Thymus (tissue), 11 donors: ENCODE measurements at regions not wholly inside any gene's neighbourhood (a gene's known extent, or its start where the extent isn't known, plus 50 kb on each side); places are given as distances from the start of the nearest gene placed in this dataset.

Experiments used
- DNase-seq, 9 donors: peaks; one replicate each; pipeline ENCODE4 v3.0.0-alpha.2; 2013; ENCODE audit warnings: low spot score in 9 of 9, low read depth in 6 of 9, missing footprints in 1 of 9
- H3K27ac ChIP-seq, 2 donors: one replicate each; pipeline ENCODE4 v1.5.1; 2013; ENCODE audit warnings: control low read depth in 1 of 2, low read depth in 1 of 2, low read length in 1 of 2, mild to moderate bottlenecking in 1 of 2, moderate library complexity in 1 of 2
- H3K27me3 ChIP-seq, 2 donors: one replicate each; pipeline ENCODE4 v1.5.1; 2013; ENCODE audit warnings: low read length in 1 of 2; ENCODE audit not compliant: control insufficient read depth in 2 of 2, insufficient read depth in 1 of 2
- H3K36me3 ChIP-seq, 2 donors: one replicate each; pipeline ENCODE4 v1.5.1; 2013; ENCODE audit warnings: low read length in 1 of 2, mild to moderate bottlenecking in 1 of 2, moderate library complexity in 1 of 2; ENCODE audit not compliant: control insufficient read depth in 2 of 2, insufficient read depth in 2 of 2
- H3K4me1 ChIP-seq, 2 donors: one replicate each; pipeline ENCODE4 v1.5.1; 2013; ENCODE audit warnings: low read length in 2 of 2; ENCODE audit not compliant: control insufficient read depth in 2 of 2, insufficient read depth in 2 of 2
- H3K4me3 ChIP-seq, 2 donors: one replicate each; pipeline ENCODE4 v1.5.1; 2013; ENCODE audit warnings: low read length in 2 of 2, control low read depth in 1 of 2, mild to moderate bottlenecking in 1 of 2
- H3K9me3 ChIP-seq, 2 donors: one replicate each; pipeline ENCODE4 v1.5.1; 2013; ENCODE audit warnings: low read length in 1 of 2, mild to moderate bottlenecking in 1 of 2; ENCODE audit not compliant: control insufficient read depth in 2 of 2, insufficient read depth in 1 of 2
- WGBS: extraction: QIAGEN DNeasy Blood & Tissue Kit; methylation state at CpG from one replicate; pipeline ENCODE4 v1.1.7; 2013; 5-methylcytosine and 5-hydroxymethylcytosine counted together
- donor health status: healthy.

GRCh38 chr5:62948301-62948700, 369.7 kb downstream of the LRRC70 start:
- Histone ChIP-seq H3K9me3 (no peaks in the 10 kb centered on the region), H3K27me3 (no peaks in the 10 kb centered on the region), H3K4me3 (no peak overlapping the region), H3K36me3 (no peaks in the 10 kb centered on the region), H3K4me1 (no peaks in the 10 kb centered on the region), H3K27ac (no peak overlapping the region)
- DNase-seq: no peak
- WGBS: 68% methylated on average over 1 of the region's 1 CpG

- no peak for DNase-seq
- Histone ChIP-seq H3K4me3 (no peak overlapping the region), H3K27me3 (no peaks in the 10 kb centered on the region), H3K9me3 (no peaks in the 10 kb centered on the region), H3K4me1 (no peaks in the 10 kb centered on the region), H3K27ac (no peak overlapping the region), H3K36me3 (no peaks in the 10 kb centered on the region)
- 28% methylated on average over 4 of the region's 4 CpGs for WGBS
These were observed 363.8 kb downstream of the LRRC70 start for GRCh38 chr5:62942384-62942783.

- no peak for DNase-seq
These were observed 360.3 kb downstream of the LRRC70 start for GRCh38 chr5:62938927-62939326.

GRCh38 chr5:62937661-62938558, 359.3 kb downstream of the LRRC70 start:
- Histone ChIP-seq H3K4me1 (no peaks in the 10 kb centered on the region), H3K27me3 (no peaks in the 10 kb centered on the region), H3K27ac (no peak overlapping the region), H3K9me3 (no peaks in the 10 kb centered on the region), H3K4me3 (no peak overlapping the region), H3K36me3 (no peaks in the 10 kb centered on the region)
- DNase-seq: no peak
- 68% methylated on average over 3 of the region's 3 CpGs for WGBS

More at GRCh38 chr5:62938927-62939326, 360.3 kb downstream of the LRRC70 start:
- H3K27ac ChIP-seq: no peak overlapping the region
- WGBS: 82% methylated on average over 3 of the region's 3 CpGs
- H3K36me3 ChIP-seq: no peaks in the 10 kb centered on the region
- no peaks in the 10 kb centered on the region for H3K4me1 ChIP-seq
- H3K4me3 ChIP-seq: no peak overlapping the region
- H3K27me3 ChIP-seq: no peaks in the 10 kb centered on the region
- H3K9me3 ChIP-seq: no peaks in the 10 kb centered on the region

- 83% methylated on average over 3 of the region's 3 CpGs for WGBS
- H3K4me1 ChIP-seq: no peaks in the 10 kb centered on the region
- no peak for DNase-seq
- no peaks in the 10 kb centered on the region for H3K9me3 ChIP-seq
- H3K4me3 ChIP-seq: no peak overlapping the region
- no peaks in the 10 kb centered on the region for H3K27me3 ChIP-seq
- no peak overlapping the region for H3K27ac ChIP-seq
- no peaks in the 10 kb centered on the region for H3K36me3 ChIP-seq
These were observed 357.0 kb downstream of the LRRC70 start for GRCh38 chr5:62935660-62936059.

GRCh38 chr5:62934319-62934718, 355.7 kb downstream of the LRRC70 start:
- Histone ChIP-seq H3K9me3 (no peaks in the 10 kb centered on the region), H3K36me3 (no peaks in the 10 kb centered on the region), H3K4me1 (no peaks in the 10 kb centered on the region), H3K4me3 (no peak overlapping the region), H3K27me3 (no peaks in the 10 kb centered on the region), H3K27ac (no peak overlapping the region)
- no peak for DNase-seq
- 98% methylated on average over 1 of the region's 1 CpG for WGBS

- Histone ChIP-seq H3K4me1 (no peaks in the 10 kb centered on the region), H3K36me3 (no peaks in the 10 kb centered on the region), H3K9me3 (no peaks in the 10 kb centered on the region), H3K4me3 (no peak overlapping the region), H3K27me3 (no peaks in the 10 kb centered on the region), H3K27ac (no peak overlapping the region)
- DNase-seq: no peak
- 80% methylated on average over 3 of the region's 3 CpGs for WGBS
These were observed 354.6 kb downstream of the LRRC70 start for GRCh38 chr5:62933261-62933660.

- 91% methylated on average over 3 of the region's 3 CpGs for WGBS
- Histone ChIP-seq H3K36me3 (no peaks in the 10 kb centered on the region), H3K9me3 (no peaks in the 10 kb centered on the region), H3K4me1 (no peaks in the 10 kb centered on the region), H3K4me3 (no peak overlapping the region), H3K27me3 (no peaks in the 10 kb centered on the region), H3K27ac (no peak overlapping the region)
- no peak for DNase-seq
These were observed 352.7 kb downstream of the LRRC70 start for GRCh38 chr5:62931153-62931950.

GRCh38 chr5:62922191-62922590, 343.6 kb downstream of the LRRC70 start:
- Histone ChIP-seq H3K36me3 (no peaks in the 10 kb centered on the region), H3K9me3 (no peaks in the 10 kb centered on the region), H3K4me3 (no peak overlapping the region), H3K27me3 (no peaks in the 10 kb centered on the region), H3K4me1 (no peaks in the 10 kb centered on the region), H3K27ac (no peak overlapping the region)
- DNase-seq: no peak
- 81% methylated on average over 3 of the region's 3 CpGs for WGBS
